Fibroblast of pulmonary artery (primary cell): ENCODE measurements at regions not wholly inside any gene's neighbourhood (a gene's known extent, or its start where the extent isn't known, plus 50 kb on each side); places are given as distances from the start of the nearest gene placed in this dataset.

Experiments
- DNase-seq: peaks from one replicate; pipeline ENCODE4 v3.0.0-alpha.2; 2010; ENCODE audit warnings: low read depth
- H3K4me3 ChIP-seq: replicated peaks from 2 replicates; pipeline ENCODE4 v1.5.1; 2011; ENCODE audit warnings: low read depth, mild to moderate bottlenecking, control low read depth, low read length, moderate library complexity
- TF ChIP-seq, protein P1 (sequence below): IDR thresholded peaks from 2 replicates; pipeline ENCODE4 v1.5.1; 2011; ENCODE audit warnings: mild to moderate bottlenecking, control low read depth, low read length, inconsistent platforms; ENCODE audit errors: missing control alignments

DNA sequence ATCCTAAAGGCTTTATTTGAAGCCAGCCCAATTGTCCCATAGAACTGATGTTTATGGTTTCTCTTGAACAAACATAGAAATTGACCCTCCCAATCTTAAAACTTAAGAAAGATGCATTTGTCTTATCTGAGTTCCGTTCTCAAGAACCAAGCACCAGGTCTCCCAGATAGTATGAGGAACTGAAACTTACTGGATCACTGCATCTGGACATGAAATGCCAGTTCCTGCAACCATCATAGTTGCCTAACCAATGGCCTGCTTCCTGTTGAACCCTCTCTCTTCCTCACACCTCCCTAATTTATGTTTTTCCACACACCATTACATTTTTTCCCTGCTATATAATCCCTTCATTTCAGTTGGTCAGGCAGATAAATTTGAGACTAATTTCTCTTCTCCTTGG lies 478.9 kb downstream of the HTR1A start:
- H3K4me3 ChIP-seq: no peak overlapping the region
- no peak for DNase-seq
- TF ChIP-seq, protein P1, sequence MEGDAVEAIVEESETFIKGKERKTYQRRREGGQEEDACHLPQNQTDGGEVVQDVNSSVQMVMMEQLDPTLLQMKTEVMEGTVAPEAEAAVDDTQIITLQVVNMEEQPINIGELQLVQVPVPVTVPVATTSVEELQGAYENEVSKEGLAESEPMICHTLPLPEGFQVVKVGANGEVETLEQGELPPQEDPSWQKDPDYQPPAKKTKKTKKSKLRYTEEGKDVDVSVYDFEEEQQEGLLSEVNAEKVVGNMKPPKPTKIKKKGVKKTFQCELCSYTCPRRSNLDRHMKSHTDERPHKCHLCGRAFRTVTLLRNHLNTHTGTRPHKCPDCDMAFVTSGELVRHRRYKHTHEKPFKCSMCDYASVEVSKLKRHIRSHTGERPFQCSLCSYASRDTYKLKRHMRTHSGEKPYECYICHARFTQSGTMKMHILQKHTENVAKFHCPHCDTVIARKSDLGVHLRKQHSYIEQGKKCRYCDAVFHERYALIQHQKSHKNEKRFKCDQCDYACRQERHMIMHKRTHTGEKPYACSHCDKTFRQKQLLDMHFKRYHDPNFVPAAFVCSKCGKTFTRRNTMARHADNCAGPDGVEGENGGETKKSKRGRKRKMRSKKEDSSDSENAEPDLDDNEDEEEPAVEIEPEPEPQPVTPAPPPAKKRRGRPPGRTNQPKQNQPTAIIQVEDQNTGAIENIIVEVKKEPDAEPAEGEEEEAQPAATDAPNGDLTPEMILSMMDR: no peak

DNA sequence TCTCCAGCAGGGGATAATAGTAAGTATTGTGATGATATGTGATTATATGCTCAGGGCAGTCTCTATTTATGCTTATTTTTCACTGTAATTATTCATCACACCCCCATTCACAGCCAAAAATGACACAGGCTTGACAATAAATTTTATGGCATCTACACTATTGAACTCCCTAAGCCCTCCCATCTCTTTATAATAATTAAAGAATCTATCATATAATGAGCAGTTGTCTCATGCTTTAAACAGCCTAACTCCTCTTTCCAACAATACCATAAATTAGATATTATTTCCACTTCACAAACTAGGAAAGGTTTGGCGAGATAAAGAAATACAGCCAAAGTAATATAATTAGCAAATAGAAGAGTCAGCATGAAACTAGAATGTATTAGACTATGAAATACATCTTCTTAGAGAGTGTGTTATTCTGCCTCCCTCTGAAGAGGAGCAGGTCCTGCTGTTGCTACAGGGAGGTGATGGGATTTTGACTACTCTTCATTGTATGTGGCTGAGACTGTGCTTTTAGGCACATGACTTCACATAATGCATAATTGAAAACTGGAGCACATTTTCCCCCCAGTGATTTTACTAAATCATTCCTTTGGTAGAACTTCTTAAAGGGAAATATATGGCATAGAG lies 488.8 kb downstream of the HTR1A start:
- TF ChIP-seq, protein P1: no peak
- DNase-seq: no peak

DNA sequence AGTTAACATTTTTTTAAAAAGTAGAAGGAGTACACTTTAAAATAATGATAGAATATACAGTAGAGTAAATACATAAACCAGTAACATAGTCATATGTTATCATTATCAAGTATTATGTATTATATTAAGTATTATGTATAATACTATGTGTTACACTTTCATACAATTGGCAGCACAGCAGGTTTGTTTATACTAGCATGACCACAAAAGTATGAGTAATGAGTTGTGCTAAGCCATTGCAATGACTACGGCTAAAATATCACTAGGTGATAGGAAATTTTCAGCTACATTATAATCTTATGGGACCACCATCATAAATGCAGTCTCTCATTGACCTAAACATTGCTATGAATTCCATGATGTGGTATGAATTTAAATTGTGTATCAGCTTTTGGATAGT lies 506.0 kb downstream of the HTR1A start:
- TF ChIP-seq, protein P1: no peak
- no peak overlapping the region for H3K4me3 ChIP-seq
- no peak for DNase-seq

More for the DNA sequence above, 488.8 kb downstream of the HTR1A start:
- H3K4me3 ChIP-seq: no peak overlapping the region

DNA sequence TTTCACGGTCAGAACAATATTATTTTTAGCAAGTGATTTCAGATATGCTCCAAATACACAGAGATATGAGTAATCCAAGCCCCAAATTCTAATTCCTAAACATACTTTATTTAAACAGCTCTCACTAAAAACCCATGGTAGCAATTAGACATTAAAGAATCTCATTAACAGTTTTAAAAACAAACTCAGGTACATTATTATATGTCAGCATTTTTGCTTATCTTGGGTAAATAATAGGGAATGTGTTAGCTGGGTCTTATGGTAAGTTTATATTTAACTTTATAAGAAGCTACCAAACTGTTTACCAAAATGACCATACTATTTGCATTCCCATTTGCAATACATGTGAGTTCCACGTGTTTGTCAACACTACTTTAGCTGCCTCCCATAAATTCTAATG lies 511.1 kb downstream of the HTR1A start:
- DNase-seq: no peak
- TF ChIP-seq, protein P1: no peak
- H3K4me3 ChIP-seq: no peak overlapping the region

DNA sequence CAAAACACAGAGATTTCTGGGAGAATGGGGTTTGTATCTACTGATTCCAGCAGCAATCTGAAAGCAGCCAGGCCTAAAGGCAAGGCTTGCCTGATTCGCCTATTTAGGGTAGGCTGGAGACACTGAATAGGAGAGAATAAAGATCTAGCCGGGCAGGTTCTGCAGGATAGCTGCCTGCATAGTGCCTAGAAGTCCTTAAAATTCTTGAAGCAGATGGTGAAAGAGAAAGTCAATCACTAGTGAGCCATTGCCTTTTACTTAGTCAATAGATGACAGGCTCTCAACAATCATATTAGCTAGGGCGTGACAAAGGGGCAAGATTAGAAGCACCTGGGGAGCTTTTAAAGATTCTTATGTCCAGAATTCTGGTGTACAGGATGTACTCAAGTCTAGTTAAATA lies 522.7 kb downstream of the HTR1A start:
- TF ChIP-seq, protein P1: no peak
- DNase-seq: no peak
- H3K4me3 ChIP-seq: no peak overlapping the region

DNA sequence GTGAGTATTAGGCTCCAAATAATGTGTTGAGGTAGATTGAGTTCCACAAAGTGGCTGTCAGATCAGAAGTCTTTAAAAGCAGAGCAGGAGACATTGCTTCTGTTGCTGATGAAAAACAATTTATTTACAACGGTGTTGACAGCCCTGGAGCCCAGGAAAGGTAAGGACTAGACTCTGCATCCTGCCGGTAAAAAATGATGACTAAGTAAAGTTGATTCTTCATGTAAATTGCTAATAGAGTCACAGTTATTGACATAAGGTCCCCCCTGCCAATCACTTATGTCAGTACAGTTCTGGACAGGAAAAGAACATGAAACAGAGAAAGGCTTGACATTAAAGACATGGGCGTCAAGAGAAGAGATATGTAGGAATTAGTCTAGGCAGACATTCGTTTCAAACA lies 552.5 kb downstream of the HTR1A start:
- H3K4me3 ChIP-seq: no peak overlapping the region
- TF ChIP-seq, protein P1: no peak
- DNase-seq: no peak

DNA sequence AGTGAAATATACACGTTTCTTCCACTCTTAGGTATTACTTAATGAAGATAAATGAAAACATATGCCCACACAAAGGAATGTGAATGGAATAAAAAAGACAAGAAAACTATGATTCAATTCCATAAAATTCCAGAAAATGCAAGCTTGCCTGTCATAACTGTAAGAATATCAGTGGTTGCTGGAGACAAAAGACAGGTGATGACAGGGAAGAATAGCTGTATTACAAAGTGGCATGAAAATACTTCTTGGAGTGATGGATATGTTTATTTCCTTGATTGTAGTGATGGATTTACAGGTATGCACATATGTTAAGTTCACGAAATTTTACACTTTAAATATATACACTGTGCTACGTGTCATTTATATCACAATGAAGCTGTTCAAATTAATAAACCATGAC lies 553.3 kb downstream of the HTR1A start:
- TF ChIP-seq, protein P1: no peak
- no peak overlapping the region for H3K4me3 ChIP-seq
- no peak for DNase-seq
